Renal pelvis (tissue), 1 donor: ENCODE measurements at regions not wholly inside any gene's neighbourhood (a gene's known extent, or its start where the extent isn't known, plus 50 kb on each side); places are given as distances from the start of the nearest gene placed in this dataset.
"Not testable (repeated sequence)": the region's sequence is repeated elsewhere in the genome, so short reads cannot be mapped to it uniquely, and the experiment has no call there.

Source experiments
- DNase-seq: peaks from one replicate; pipeline ENCODE4 v3.0.0-alpha.2; 2013

DNA sequence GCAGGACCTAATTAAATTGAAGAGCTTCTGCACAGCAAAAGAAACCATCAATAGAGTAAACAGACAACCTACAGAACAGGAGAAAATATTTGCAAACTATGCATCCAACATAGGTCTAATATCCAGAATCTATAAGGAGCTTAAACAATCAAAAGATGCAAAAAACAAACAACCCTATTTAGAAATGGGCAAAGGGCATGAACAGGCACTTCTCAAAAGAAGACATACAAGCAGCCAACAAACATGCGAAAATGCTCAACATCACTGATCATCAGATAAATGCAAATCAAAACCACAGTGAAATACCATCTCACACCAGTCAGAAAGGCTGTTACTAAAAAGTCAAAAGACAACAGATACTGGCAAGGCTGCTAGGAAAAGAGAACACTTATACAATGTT, 189.2 kb downstream of the CYP26B1 start:
- not testable (repeated sequence) for DNase-seq

GRCh38 chr2:71952572-71953188, 195.0 kb downstream of the CYP26B1 start:
- no peak for DNase-seq

DNA sequence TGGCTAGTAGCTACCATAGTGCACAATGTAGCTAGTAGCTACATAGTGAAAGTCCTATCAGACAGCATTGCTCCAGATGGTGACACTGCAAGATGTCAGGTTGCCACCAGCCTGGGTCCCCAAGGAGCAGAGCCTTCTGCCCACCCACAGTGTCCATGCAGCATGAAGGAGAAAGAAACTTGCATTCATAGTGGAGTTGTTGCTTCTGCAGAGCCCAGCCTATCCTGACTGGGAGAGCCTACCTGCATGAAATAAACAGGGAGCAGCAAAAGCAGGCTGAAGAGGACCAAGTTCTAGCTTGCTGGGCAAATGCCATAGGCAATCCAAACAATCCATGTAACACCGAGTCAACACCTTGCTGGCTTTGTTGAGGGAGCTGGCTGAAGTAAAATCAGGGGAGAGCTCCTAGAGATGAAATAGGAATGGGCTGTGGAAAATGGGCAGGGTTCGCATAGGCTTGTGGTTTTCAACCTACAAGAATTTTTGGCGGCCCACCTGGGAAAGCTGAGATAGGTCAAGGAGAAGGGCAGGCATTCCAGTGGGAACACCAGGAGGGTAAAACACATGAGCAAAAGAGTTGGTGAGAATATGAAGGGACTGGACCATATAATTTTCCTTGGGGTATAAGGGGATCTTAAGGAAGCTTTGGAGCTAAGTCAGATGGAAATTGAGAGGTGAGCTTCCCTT, 195.8 kb downstream of the CYP26B1 start:
- DNase-seq, result no peak

GRCh38 chr2:71951083-71951468, 196.6 kb downstream of the CYP26B1 start:
- DNase-seq, result no peak

GRCh38 chr2:71950256-71951082, 197.2 kb downstream of the CYP26B1 start:
- no peak for DNase-seq

DNA sequence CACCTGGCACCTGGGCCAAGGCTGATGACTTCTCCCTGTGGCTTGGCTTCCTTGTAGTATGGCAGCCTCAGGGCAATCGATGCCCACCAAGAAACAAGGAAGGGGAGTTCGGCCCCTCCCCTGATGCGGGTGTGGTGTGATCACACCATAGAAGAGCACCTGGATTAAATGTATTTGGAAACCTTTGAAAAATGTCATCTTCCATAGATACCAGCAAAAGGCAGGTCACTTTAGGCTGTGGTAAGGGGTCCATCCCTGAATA, 198.2 kb downstream of the CYP26B1 start:
- DNase-seq, result no peak

DNA sequence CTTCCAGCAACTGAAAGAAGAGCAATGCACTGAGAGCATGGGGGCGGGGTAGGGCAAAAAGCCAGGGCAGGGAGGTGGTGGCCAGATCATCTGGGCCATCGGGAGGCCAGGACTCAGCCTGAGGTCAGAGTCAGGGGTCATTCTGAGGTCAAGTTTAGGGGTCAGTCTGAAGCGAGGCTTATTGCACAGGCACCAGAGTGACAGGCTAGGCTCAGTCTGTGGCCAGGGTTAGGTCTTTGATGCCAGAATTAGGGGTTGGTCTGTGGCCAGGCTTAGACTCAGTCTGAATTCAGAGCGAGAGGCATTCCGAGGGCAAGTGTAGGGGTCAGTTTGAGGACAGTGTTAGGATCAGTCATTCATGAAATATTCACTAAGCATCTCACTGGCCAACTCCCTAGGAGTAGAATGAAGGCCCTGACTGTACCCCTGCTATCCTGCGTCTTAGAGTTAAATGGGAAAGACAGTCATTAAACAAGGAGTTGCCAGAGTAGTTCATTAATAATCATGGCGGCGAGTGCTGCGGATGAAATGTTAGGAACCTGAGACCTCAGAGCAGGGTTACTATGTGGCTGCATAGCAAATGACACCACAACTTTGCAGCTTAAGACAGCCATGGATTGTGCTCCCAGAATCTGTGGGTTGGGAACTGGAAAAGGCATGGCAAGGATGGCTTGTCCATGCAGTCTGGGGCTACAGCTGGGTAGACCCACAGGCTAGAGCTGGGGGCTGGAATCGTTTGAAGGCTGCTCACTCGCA, 198.7 kb downstream of the CYP26B1 start:
- no peak for DNase-seq

DNA sequence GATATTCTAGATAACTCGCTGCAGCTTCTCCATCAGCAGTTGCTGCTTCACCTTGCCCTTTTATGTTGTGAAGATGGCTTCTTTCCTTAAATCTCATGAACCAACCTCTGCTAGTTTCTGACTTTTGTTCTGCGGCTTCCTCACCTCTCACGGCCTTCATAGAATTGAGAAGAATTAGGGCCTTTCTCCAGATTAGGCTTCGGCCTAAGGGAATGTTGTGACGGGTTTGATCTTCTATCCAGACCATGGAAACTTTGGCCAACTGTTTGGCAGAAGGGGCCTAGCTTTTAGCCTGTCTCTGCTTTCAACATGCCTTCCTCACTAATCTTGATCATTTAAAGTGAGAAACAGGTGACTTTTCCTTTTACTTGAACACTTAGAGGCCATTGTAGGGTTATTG, 199.9 kb downstream of the CYP26B1 start:
- DNase-seq, result no peak

GRCh38 chr2:71945603-71945959, 202.1 kb downstream of the CYP26B1 start:
- DNase-seq, result no peak

DNA sequence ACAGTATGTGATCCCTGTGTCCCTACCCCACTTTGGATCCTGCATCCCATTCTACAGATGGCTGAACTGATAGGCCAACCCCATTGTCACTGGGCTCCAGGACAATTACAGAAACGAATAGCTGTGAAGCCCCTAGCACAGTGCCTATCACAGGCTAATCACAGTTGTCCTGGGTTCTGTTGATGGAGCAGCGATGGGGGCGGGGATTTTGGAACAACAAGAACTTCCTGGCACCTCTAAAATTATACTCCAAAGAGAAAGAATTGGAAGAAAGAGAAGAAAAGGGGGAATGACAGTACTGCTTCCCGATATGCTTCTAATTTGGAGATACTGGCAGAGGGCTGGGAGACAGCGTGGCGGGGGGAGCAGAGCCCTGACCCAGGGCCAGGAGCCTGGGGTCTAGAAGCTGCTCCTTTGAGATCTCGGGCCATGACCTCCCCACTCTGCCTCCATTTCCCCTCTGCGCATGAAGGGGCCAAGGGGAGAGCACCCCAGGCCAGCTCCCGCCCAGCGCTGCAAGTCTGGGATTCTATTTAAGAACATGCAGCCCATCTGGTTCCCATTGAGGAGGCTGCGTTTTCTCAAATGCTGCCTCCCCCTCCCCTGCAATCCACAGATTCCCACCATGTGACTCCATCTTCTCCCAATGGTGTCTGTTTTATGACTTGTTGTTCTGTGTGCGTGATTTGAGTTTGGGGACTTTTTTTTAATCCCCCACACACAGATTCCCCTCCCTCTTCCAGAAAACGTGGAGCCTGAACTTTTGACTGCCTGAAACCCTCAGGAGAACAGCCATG, 202.7 kb downstream of the CYP26B1 start:
- DNase-seq, result no peak

- DNase-seq, result no peak
Observed at GRCh38 chr2:71944183-71944550, 203.5 kb downstream of the CYP26B1 start.

- no peak for DNase-seq
Observed at GRCh38 chr2:71943238-71944182, 204.2 kb downstream of the CYP26B1 start.

- DNase-seq, result no peak
Observed at GRCh38 chr2:71941726-71942525, 205.7 kb downstream of the CYP26B1 start.

- peak; percentile 60 for DNase-seq
Observed at GRCh38 chr2:71940695-71941094, 207.0 kb downstream of the CYP26B1 start.

DNA sequence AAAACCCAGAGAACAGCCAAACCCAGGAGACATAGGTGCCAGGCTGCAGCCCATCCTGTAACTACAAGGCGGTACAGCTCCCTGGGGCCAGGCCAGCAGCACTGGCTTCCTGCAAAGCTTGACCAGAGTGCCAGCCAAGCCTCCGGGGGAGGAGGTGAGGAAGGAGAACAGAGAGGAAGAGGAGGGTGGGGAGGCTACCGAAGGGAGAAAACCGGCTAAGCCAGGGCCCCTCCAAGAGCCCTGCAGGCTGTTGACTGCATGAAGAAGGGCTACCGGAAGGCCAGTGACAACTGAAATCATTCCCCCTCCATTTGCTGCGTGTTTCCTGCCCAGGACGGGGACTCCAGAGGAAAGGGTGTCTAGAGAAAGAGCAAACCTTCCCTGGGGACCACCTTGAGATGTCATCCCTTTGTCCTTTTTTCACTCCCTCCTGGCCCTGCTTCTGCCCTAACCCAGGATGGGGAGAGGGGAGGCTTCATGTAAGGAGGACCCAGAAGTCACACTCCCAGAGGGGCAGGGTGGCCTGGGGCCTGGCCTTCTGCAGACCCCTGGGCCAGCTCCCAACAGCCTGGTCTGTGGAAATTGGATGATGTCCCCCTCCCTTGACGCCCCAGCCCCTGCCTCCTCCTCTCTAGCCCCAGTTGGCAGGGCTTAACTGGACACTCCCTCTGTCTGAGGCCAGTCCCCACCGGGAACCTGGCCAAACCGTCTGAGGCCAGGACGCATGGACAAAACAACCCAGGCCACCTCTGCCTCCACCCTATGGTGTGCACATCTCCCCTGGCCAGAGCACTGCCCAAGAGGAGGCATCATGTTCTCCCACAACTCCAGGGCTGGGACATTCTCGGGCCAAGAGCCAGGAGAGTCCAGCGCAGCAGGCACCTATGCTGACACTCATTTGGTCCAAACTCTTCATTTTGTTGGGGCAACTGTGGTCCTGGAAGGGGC, 207.8 kb downstream of the CYP26B1 start:
- DNase-seq, result no peak

GRCh38 chr2:71938659-71939587, 208.7 kb downstream of the CYP26B1 start:
- no peak for DNase-seq

- DNase-seq, result no peak
Observed at GRCh38 chr2:71938108-71938507, 209.6 kb downstream of the CYP26B1 start.
